ENCODE measurements at regions not wholly inside any gene's neighbourhood (a gene's known extent, or its start where the extent isn't known, plus 50 kb on each side); places are given as distances from the start of the nearest gene placed in this dataset.
A peak's percentile ranks its signal among the peaks of the same experiment; 100 is the strongest.
"Not testable (repeated sequence)": the region's sequence is repeated elsewhere in the genome, so short reads cannot be mapped to it uniquely, and the experiment has no call there.

DNA sequence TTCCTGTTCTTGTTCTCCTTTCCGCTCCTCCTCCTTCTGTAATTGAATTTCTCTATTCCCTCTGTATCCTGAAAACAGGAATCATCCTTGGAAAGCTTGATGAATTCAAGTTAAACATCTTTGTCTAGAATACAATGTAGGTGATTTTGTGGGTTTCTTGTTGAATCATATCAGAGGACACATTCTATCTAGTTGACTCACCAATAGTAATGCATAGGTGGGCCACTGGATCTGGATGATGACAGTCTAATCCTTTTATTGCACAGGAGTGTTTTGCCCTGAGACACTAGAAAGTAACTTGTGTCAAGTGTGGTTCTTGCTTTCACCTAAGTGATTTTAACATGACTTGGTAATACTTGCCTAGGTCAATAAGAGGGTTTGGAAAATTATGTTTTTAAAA, 164.3 kb downstream of the RFPL4B start:
- no peak for DNase-seq (ENCODE audit: low read depth)

DNA sequence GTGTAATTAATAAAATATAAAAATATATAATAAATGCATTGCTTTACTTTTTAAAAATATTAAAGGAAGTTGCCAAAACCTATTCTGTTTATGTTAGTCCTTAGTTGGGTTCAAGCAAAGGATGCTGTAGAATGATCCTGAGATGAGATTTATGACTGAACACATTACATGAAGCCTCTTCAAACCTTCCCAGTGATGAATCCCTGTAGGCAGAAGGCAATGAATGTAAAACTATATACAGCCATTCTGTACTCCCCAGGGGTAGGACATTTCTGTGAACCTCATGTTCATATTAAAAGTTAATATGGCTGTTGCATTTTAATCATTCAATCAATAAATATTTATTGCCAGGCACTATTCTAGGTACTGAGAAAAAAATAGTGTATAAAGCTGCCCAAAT, 166.0 kb downstream of the RFPL4B start:
- no peak for DNase-seq (ENCODE audit: low read depth)

DNA sequence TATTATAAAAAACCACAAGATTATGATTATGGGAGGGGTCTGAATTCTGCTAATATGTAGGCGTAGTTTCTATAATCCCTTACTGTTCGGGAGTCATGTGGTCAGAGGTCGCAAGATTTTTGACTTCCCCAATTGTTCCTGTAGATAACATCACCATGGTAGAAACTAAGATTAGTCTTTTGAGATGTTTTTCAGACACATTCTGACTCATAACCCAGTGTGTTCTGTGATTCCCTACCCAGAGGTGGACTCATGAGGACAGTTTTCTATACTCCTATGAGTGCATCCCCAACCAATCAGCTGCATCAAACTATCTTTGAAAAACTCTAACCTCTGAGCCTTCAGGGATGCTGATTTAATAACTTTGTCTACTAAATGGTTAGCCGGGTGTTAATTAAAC, 175.5 kb downstream of the RFPL4B start:
- peak; percentile 22 for DNase-seq (ENCODE audit: low read depth)

DNA sequence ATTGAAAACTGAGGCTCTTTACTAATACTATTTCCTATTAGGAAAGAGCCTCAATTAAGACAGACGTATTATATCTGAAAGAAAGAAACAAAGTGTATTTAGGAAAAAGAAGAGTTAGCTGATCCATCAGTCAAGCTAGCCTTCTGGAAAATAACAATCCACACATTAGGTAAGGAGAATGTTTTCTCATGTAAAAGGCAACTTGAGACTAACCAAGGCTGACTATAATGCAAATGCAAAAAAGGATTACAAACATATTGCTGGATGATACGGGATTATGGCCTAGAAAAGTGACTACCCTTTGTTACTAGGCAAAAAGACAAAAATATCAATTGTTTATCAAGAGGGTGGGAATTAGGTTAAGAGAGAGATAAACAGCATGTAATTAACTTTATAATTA, 176.9 kb downstream of the RFPL4B start:
- no peak for DNase-seq (ENCODE audit: low read depth)

DNA sequence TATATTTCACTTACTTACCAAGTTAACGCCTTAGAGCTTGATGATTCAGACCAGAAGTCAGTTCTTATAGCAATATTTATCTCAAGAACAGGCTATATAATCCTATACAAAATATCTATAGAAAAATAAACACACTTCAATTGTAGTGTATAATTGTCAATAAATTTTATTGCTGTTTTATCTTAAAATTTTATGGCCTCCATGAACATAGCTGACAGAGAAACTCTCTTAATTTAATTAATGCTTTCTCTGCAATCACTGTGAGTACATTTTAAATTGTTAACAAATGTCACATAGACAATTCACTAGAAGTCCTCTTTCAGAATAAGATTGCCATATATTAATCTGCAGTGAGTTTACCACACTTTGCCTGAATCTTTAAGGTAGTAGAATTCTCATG, 178.6 kb downstream of the RFPL4B start:
- no peak for DNase-seq (ENCODE audit: low read depth)

DNA sequence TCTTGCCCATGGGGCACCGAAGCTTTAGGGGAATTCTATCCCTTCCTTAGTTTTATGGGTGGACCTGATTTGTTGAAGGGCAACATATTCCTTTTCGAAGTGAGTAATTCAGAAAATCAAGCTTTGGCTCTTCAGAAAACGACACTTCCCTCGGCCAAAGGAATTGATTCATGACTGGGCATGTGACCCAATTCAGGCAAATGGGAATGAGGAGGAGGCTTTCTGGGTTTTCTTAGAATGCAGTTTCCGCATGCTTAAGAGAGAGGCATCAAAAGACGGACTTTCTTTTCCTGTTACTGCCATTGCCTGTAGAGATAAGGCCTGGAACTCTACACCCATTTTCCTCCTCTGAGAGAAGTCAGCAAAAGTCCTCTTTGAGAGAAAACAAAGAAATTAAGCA, 179.5 kb downstream of the RFPL4B start:
- DNase-seq (ENCODE audit: low read depth), result no peak

DNA sequence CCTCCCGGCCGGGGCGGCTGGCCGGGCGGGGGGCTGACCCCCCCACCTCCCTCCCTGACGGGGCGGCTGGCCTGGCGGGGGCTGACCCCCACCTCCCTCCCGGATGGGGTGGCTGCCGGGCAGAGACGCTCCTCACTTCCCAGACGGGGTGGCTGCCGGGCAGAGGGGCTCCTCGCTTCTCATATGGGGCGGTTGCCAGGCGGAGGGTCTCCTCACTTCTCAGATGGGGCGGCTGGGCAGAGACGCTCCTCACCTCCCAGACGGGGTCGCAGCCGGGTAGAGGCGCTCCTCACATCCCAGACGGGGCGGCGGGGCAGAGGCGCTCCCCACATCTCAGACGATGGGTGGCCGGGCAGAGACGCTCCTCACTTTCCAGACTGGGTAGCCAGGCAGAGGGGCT, 181.2 kb downstream of the RFPL4B start:
- not testable (repeated sequence) for DNase-seq (ENCODE audit: low read depth)

DNA sequence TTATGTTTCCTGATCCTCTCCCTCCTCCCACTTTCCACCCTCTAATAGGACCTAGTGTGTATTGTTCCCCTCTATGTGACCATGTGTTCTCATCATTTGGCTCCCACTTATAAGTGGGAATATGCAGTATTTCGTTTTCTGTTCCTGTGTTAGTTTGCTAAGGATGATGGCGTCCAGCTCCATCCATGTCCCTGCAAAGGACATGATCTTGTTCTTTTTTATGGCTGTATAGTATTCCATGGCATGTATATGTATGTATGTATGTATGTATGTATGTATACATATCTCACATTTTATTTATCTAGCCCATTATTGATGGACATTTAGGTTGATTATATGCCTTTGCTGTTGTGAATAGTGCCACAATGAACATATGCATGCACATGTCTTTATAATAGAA, 188.7 kb downstream of the RFPL4B start:
- DNase-seq (ENCODE audit: low read depth), result no peak

DNA sequence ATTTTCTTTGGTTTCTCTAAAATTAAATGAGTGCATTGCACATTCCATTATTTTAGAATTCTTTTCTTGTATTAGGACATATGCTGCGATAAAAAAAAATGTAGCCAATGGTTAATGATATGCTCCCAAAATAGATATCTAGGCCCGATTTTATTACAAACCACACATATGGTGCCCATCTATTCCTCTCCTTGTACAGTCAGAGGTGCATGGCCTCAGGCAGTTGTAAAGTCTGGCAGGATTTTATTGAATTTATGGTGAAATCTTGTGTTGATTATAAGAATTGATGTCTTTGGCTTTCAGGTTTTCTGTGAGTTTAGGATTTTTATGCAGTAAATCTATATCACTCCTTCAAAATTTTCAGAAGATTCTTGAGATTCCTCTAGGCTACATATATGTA, 192.2 kb downstream of the RFPL4B start:
- no peak for DNase-seq (ENCODE audit: low read depth)

DNA sequence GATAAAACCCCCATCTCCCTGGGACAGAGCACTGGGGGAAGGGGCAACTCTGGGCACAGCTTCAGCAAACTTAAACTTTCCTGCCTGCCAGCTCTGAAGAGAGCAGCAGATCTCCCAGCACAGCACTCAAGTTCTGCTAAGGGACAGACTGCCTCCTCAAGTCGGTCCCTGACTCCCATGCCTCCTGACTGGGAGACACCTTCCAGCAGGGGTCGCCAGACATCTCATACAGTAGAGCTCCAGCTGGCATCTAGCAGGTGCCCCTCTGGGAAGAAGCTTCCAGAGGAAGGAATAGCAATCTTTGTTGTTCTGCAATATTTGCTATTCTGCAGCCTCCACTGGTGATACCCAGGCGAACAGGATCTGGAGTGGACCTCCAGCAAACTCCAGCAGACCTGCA, 194.7 kb downstream of the RFPL4B start:
- not testable (repeated sequence) for DNase-seq (ENCODE audit: low read depth)

DNA sequence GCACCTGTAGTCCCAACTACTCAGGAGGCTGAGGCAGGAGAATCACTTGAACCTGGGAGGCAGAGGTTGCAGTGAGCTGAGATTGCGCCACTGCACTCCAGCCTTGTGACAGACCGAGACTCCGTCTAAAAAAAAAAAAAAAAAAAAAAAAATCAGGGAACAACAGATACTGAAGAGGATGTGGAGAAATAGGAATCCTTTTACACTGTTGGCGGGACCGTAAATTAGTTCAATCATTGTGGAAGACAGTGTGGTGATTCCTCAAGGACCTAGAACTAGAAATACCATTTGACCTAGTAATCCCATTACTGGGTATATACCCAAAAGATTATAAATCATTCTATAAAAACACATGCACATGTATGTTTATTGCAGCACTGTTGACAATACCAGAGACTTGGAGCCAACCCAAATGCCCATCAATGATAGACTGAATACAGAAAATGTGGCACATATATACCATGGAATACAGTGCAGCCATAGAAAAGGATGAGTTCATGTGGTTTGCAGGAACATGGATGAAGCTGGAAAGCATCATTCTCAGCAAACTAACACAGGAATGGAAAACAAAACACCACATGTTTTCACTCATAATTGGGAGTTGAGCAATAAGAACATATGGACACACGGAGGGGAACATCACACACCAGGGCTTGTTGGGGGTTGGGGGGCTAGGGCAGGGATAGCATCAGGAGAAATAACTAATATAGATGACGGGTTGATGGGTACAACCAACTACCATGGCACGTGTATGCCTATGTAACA, 200.4 kb downstream of the RFPL4B start:
- DNase-seq (ENCODE audit: low read depth), result not testable (repeated sequence)

DNA sequence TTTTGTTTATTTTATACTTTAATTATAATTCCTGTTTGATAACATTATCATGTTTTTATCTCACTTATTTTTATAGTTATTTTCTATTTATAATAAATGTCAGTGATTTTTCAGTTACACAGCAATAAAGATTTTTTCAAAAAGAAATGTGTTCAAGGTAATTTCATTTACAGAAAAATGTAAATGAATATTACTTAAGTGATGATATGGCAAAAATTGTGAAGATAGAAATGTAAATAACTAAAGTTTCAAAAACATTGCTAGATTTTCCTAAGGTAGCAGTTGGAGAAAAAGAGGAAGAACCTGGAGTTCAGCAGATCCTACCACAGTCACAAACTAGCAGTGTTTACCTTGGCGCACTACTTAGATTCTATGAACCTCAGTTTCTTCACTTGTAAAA, 202.6 kb downstream of the RFPL4B start:
- DNase-seq (ENCODE audit: low read depth), result no peak

DNA sequence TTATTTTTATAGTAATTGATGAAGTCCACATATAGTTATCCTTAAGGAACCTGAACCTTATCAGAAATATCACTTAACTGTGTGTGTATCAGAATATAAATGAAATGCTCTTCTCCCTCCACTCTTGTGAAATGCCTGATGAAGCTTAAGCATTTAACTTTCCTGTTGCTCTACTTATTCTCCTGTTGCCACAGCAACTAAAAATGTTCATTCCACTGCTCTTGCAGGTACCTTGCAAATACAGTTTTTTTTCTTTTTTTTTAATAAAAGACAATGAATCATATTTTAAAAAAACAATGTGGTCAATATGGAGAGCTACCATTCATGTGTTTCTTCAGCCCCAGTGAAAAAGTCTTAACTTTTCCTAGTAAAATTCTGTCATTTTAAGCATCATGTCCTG, 210.3 kb downstream of the RFPL4B start:
- peak; percentile 29 for DNase-seq (ENCODE audit: low read depth)

DNA sequence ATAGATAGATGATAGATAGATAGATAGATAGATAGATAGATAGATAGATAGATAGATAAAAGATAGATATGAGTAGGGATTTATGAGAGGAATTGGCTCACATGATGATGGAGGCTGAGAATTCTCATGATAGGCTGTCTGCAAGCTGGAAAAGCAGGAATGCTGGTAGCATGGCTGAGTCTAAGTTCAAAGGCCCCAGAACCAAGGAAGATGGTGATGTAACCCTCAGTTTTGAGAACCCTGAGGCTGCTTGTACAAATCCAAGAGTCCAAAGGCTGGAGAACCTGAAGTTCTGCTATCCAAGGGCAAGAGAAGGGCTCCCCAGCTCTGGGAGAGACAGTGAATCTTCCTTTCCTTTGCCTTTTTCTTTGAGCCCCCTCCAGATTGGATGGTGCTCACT, 210.8 kb downstream of the RFPL4B start:
- DNase-seq (ENCODE audit: low read depth), result no peak

DNA sequence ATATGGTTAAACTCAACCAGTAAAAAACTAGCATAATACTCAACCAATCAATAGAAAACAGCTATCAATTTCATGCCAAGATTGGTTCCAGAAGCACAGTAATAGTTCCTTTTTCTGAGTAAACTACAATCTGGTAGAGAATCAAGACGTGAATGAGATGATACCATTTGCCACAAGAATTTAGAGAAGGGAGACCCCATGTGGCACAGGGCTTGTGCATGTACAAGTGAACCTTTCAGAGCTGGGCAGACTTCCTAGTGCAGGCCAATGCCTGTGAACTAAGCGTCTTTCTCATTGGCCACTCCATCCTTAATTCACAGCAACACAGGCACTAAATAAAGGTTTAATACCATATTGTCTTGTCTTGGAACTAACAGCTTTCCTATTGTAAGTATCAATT, 213.5 kb downstream of the RFPL4B start:
- DNase-seq (ENCODE audit: low read depth), result no peak

DNA sequence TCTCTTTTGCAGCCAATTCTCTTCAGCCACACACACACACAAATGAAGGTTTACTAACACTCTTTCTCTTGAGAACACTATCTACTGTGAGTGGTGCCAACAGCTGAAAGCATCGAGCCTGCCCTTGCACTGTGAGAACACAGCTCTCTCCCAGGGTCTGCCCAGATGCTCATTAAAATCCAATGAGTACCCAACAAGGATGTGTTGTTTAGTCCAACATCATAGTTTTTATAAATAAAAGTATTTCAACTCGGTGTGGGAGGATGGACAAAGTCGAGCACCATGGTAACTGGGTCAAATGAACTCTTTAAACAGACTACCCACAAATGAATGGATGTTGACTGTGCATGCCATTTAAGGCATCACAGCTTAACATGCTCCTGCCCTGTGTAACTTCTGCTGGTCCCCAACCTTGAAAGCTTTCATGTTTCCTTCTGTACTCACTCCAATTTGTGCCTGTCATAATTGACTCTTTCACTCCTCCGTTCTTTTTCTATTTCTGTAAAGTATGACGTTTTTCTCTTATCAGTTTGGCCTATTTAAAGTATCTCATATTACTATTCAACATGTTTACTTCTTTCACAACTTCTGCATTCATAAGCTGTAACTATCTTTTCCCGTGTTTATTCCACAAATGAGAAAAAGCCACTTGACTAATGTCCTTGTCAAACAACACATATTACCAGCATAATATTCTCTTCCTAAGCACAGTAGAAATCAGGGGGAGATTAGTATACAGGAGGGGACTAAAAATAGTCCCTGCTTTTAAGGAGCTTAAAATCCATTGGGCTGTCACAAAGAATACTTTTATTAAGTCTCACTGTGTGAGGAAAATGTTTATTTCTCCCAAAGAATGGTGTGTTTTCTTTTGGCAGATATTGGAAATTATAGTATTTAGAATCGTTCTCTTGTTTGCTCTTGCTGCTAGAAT, 215.4 kb downstream of the RFPL4B start:
- DNase-seq (ENCODE audit: low read depth), result peak; percentile 83

DNA sequence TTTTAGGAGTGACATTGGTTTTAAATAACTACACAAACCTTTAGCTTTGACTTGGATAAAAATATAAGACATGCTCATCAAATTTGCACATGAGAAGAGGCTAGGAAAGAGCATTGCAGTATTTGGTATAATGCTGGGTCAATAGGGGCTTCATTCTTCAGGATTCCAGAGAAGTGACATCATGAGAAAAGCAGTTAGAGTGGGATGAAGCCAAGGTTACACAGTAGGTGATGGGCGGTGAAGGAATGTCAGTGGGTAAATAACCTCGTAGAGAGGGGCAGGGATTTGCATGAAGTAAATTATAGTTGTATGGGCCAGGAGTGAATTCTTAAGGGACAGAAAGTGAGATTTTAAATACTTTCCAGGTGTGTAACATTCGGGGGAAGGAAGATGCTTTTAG, 216.2 kb downstream of the RFPL4B start:
- peak; percentile 76 for DNase-seq (ENCODE audit: low read depth)

DNA sequence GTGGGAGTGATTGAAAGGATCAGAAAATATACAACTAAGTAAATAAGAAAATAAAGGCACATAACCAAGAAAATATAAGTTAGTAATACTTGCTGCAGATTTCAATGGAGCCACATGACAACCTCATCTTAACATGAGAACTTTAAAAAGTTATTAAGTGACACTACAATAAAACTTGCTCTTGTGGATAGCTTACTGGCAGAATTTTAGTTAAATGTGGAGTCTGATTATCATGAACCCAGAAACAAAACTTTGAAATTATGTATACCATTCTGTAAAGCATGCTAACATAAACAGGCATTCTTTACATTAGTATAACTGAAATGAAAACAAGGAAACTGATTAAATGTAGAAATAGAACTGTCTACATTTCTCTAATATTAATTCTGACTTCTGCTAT, 220.9 kb downstream of the RFPL4B start:
- no peak for DNase-seq (ENCODE audit: low read depth)

DNA sequence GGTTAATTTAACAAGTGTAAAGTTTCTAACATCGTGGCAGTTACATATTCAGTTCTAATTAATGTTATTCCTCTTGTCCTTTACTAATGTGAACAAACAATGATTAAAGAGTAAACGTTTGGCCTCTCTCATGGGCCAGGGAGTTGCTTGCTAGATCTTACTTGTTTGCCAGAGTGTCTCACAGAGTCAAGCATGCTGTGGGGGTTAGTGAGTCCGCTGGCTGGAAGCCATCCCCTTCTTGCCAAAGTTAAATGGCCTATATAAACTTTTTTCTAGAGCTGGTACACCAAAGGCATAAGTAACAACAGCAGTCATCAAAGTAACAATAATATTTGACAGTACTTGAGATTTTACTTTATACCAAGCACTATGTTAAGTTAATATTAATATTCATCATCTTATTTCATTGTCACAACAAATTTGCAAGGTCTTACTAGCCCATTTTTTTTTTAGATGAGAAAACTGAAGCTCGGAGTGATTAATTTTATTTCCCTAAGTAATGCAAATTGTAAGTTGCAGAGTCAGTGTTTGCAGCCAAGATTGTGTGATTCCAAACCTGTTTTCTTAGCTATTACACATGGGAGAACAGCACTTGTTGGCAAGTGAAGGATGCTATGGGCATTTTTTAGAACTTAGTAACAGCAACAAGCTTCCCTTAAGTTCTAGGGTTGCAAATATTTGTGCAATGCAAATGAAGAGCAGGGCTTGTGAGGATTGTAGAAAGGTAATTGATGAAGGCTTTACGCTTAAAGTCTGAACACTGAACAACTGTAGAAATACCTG, 224.5 kb downstream of the RFPL4B start:
- DNase-seq (ENCODE audit: low read depth), result no peak

DNA sequence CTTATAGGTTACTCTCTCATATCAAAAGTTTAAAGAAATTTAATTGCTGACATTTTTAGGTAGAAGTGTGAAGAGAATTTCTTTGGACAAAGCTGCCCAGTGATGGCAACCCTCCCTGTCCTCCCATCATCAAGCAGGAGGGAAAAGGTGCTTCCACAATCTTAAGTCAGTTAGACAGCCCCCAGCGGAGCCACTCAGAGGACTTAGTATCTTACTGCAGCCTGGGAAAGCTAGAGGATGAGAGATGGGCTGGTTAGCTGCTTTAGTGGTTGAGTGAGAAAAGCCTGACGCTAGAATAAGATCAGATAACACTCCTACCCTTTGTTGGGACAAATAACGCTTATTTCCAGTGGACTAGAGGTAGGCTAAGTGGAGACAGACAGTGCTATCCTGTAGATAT, 227.1 kb downstream of the RFPL4B start:
- DNase-seq (ENCODE audit: low read depth), result no peak

DNA sequence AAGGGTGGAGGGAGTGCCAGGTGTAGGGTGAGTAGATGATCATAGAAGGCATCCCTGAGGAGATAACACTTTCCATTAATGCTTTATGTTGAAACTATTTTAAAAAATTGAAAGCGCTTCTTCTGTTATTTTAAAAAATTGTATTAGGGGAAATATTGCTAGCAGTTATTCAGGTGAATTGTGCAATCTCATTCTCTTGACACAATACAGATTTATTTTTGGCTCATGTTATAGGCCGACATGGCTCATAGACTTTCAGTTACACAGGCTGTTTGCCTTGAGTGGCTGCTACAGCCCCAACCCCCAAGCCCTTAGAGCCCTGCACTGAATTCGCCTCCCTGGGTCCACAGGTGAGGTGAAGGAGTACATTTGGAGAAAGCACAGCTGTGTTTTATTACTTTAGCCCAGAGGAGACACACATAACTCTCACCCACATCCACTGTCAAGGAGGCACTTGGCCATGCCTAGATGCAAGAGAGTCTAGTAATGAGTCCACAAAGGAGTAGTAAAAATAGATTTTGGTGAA, 228.2 kb downstream of the RFPL4B start:
- DNase-seq (ENCODE audit: low read depth), result no peak

DNA sequence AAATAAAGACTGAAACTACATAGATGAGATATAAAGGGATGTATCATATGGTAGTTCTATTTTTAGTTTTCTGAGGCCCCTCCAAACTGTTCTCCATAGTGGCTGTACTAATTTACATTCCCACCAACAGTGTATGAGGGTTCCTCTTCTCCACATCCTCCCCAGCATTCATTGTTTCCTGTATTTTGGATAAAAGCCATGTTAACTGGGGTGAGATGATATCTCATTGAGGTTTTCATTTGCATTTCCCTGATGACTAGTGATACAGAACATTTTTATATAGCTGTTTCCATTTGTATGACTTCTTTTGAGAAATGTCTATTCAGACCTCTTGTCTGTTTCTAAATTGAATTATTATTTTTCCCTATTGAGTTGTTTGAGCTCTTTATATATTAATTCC, 229.3 kb downstream of the RFPL4B start:
- no peak for DNase-seq (ENCODE audit: low read depth)
